Neural progenitor cell (in vitro differentiated cells): ENCODE measurements at regions not wholly inside any gene's neighbourhood (a gene's known extent, or its start where the extent isn't known, plus 50 kb on each side); places are given as distances from the start of the nearest gene placed in this dataset.

ENCODE experiments used
- DNase-seq: peaks from one replicate; pipeline ENCODE4 v3.0.0-alpha.2; 2016; ENCODE audit warnings: low spot score
- H2AFZ ChIP-seq: fragments of 200-600 bp; sonication (generic); replicated peaks from 2 replicates; pipeline ENCODE4 v1.6.1; 2016; ENCODE audit warnings: antibody characterized with exemption
- H3F3A ChIP-seq: fragments of 200-600 bp; sonication (generic); 2 replicates; pipeline ENCODE4 v1.6.1; 2016; ENCODE audit warnings: antibody characterized with exemption, low read depth
- H3K27ac ChIP-seq: fragments of 200-600 bp; sonication (generic); 2 replicates; pipeline ENCODE4 v1.5.1; 2016; ENCODE audit warnings: mild to moderate bottlenecking
- H3K27me3 ChIP-seq: fragments of 200-600 bp; sonication (generic); 2 replicates; pipeline ENCODE4 v1.6.1; 2016; ENCODE audit warnings: mild to moderate bottlenecking, moderate library complexity
- H3K36me3 ChIP-seq: fragments of 200-600 bp; sonication (generic); 2 replicates; pipeline ENCODE4 v1.5.1; 2016
- H3K4me1 ChIP-seq: fragments of 200-600 bp; sonication (generic); 2 replicates; pipeline ENCODE4 v1.6.1; 2016; ENCODE audit warnings: mixed run types
- H3K4me2 ChIP-seq: fragments of 200-600 bp; sonication (generic); 2 replicates; pipeline ENCODE4 v1.6.1; 2016
- H3K4me3 ChIP-seq: fragments of 200-600 bp; sonication (generic); 2 replicates; pipeline ENCODE4 v1.5.1; 2016
- H3K79me2 ChIP-seq: fragments of 200-600 bp; sonication (generic); 2 replicates; pipeline ENCODE4 v1.6.1; 2016; ENCODE audit warnings: low read depth
- H3K9ac ChIP-seq: fragments of 200-600 bp; sonication (generic); 2 replicates; pipeline ENCODE4 v1.6.1; 2016
- H3K9me3 ChIP-seq: fragments of 200-600 bp; sonication (generic); 2 replicates; pipeline ENCODE4 v1.5.1; 2016; ENCODE audit warnings: low read depth
- H4K20me1 ChIP-seq: fragments of 200-600 bp; sonication (generic); 2 replicates; pipeline ENCODE4 v1.6.1; 2016; ENCODE audit warnings: low read depth
- H3K27ac Mint-ChIP-seq: 3 replicates; pipeline ENCODE4 v1.8.0; 2021; ENCODE audit warnings: mixed read lengths
- H3K27me3 Mint-ChIP-seq: 2 replicates; pipeline ENCODE4 v1.8.0; 2022; ENCODE audit warnings: low read depth, mild to moderate bottlenecking, inconsistent platforms, moderate library complexity, mixed read lengths; ENCODE audit not compliant: insufficient read depth
- H3K36me3 Mint-ChIP-seq: 3 replicates; pipeline ENCODE4 v1.8.0; 2021; ENCODE audit warnings: mixed read lengths
- H3K4me1 Mint-ChIP-seq: 3 replicates; pipeline ENCODE4 v1.8.0; 2021; ENCODE audit warnings: mixed read lengths
- H3K4me3 Mint-ChIP-seq: 3 replicates; pipeline ENCODE4 v1.8.0; 2021; ENCODE audit warnings: mild to moderate bottlenecking, moderate library complexity, mixed read lengths
- H3K9me3 Mint-ChIP-seq: 3 replicates; pipeline ENCODE4 v1.8.0; 2020; ENCODE audit warnings: mixed read lengths
- CTCF ChIP-seq: fragments of 200-600 bp; sonication (generic); IDR thresholded peaks from 2 replicates; pipeline ENCODE4 v1.5.1; 2017; ENCODE audit warnings: antibody characterized with exemption, mild to moderate bottlenecking
- EZH2 ChIP-seq: fragments of 200-600 bp; sonication (generic); IDR thresholded peaks from 2 replicates; pipeline ENCODE4 v1.6.1; 2017; ENCODE audit warnings: antibody characterized with exemption, mild to moderate bottlenecking, moderate library complexity
- EZH2phosphoT487 ChIP-seq: fragments of 200-600 bp; sonication (generic); IDR thresholded peaks from 2 replicates; pipeline ENCODE4 v1.6.1; 2017; ENCODE audit warnings: antibody characterized with exemption

DNA sequence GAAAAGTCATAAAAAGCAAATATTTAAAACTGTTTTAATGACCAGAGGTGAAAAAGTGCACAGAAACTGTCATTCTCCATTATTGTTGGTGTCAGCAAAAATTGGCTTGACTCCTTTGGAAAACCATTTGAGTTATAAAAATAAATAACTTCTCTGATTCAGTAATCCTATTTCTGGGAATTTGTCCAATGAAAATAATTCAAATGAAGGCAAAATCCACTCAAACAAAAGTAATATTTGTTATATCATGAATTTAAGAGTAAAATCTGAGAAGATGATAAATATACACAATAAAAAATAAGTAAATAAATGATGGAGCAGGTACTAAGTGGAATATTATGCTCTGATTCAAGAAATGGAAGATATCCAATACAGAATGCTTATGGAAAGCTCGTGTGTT lies 326.6 kb upstream of the KLF6 start:
- Mint-ChIP-seq H3K9me3 (no peaks in the 10 kb centered on the region), H3K36me3 (no peaks in the 10 kb centered on the region), H3K4me1 (no peaks in the 10 kb centered on the region), H3K27me3 (no peaks in the 10 kb centered on the region), H3K27ac (no peak overlapping the region), H3K4me3 (no peak overlapping the region)
- Histone ChIP-seq H3K4me2 (no peak overlapping the region), H3K27ac (no peak overlapping the region), H3K4me1 (no peaks in the 10 kb centered on the region), H3K9me3 (no peaks in the 10 kb centered on the region), H3F3A (no peaks in the 10 kb centered on the region), H3K36me3 (no peaks in the 10 kb centered on the region), H3K27me3 (no peaks in the 10 kb centered on the region), H3K9ac (no peak overlapping the region), H2AFZ (no peak overlapping the region), H3K79me2 (no peaks in the 10 kb centered on the region), H3K4me3 (no peak overlapping the region), H4K20me1 (no peaks in the 10 kb centered on the region)
- no peak for TF ChIP-seq EZH2phosphoT487
- TF ChIP-seq CTCF: no peak
- TF ChIP-seq EZH2: no peak
- DNase-seq: no peak

- H4K20me1 ChIP-seq: no peaks in the 10 kb centered on the region
- H3K79me2 ChIP-seq: no peaks in the 10 kb centered on the region
- Mint-ChIP-seq H3K4me3 (no peak overlapping the region), H3K27ac (no peak overlapping the region), H3K27me3 (no peaks in the 10 kb centered on the region), H3K4me1 (no peaks in the 10 kb centered on the region), H3K9me3 (peaks cover 11% of the 10 kb centered on the region), H3K36me3 (no peaks in the 10 kb centered on the region)
- no peaks in the 10 kb centered on the region for H3K4me1 ChIP-seq
- no peak overlapping the region for H3K4me3 ChIP-seq
- no peak overlapping the region for H3K9ac ChIP-seq
- H3K9me3 ChIP-seq: peaks cover 3% of the 10 kb centered on the region
- TF ChIP-seq EZH2phosphoT487 (no peak), EZH2 (no peak)
- no peak for DNase-seq
- no peak overlapping the region for H2AFZ ChIP-seq
- H3K4me2 ChIP-seq: no peak overlapping the region
- no peaks in the 10 kb centered on the region for H3K36me3 ChIP-seq
- H3F3A ChIP-seq: no peaks in the 10 kb centered on the region
- H3K27ac ChIP-seq: no peak overlapping the region
- H3K27me3 ChIP-seq: no peaks in the 10 kb centered on the region
These were observed 324.5 kb upstream of the KLF6 start for GRCh38 chr10:4109469-4109868.

DNA sequence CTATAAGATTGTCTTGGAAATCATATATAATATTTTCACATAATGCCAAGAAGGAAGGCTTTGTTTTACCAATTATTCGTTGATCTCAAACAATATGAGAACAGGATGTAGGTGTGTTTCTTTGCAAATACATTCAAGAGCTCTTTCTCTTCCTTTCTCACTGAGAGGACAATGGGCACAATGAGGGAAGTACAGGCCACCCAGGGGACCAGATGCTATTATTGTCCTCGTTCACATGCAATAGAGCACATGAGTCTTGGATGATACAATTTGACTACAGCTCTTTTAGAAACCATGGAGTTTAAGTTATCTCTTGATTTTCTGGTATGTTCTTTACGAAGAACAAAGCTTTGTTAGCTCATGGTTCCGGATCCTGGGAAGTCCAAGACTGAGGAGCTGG lies 323.7 kb upstream of the KLF6 start:
- TF ChIP-seq EZH2 (no peak), EZH2phosphoT487 (no peak)
- Mint-ChIP-seq H3K36me3 (no peaks in the 10 kb centered on the region), H3K27me3 (no peaks in the 10 kb centered on the region), H3K27ac (no peak overlapping the region), H3K9me3 (peaks cover 15% of the 10 kb centered on the region), H3K4me3 (no peak overlapping the region), H3K4me1 (no peaks in the 10 kb centered on the region)
- Histone ChIP-seq H3K9me3 (peaks cover 3% of the 10 kb centered on the region), H3K27me3 (no peaks in the 10 kb centered on the region), H3K9ac (no peak overlapping the region), H3F3A (no peaks in the 10 kb centered on the region), H3K4me3 (no peak overlapping the region), H4K20me1 (no peaks in the 10 kb centered on the region), H2AFZ (no peak overlapping the region), H3K27ac (no peak overlapping the region), H3K79me2 (no peaks in the 10 kb centered on the region), H3K4me1 (no peaks in the 10 kb centered on the region), H3K36me3 (no peaks in the 10 kb centered on the region), H3K4me2 (no peak overlapping the region)
- no peak for DNase-seq

DNA sequence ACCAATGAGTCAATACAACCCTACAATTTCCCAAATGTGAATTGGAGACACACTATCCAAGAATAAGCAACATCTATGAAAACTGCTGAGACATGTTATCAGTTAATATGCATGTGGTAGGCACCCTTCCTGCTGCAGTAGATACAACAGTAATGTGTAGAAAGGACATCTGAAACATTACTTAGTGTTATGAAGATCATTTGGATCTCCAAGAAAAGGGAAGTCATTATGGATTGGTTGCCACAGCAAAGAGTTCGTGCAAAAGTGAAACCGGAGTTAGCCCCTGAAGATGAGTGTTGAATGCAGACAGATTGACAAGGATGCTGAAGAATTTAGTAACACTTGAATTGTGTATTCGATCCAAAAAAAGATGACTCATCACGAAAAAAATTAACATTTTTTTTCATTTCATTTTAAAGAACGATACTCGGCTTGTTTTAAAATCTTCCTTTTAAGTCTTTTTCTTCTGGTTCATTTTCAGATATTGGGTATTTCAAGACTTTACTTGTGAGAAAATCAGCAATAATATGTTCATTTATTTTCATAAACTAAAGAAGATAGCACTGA lies 322.4 kb upstream of the KLF6 start:
- no peaks in the 10 kb centered on the region for H3K36me3 Mint-ChIP-seq
- H3K4me3 Mint-ChIP-seq: no peak overlapping the region
- no peaks in the 10 kb centered on the region for H4K20me1 ChIP-seq
- H3K27me3 Mint-ChIP-seq: no peaks in the 10 kb centered on the region
- peaks cover 15% of the 10 kb centered on the region for H3K9me3 Mint-ChIP-seq
- no peak overlapping the region for H2AFZ ChIP-seq
- no peaks in the 10 kb centered on the region for H3K79me2 ChIP-seq
- H3K9me3 ChIP-seq: peaks cover 3% of the 10 kb centered on the region
- DNase-seq: no peak
- TF ChIP-seq CTCF (no peak), EZH2phosphoT487 (no peak), EZH2 (no peak)
- H3K4me2 ChIP-seq: no peak overlapping the region
- H3K27ac ChIP-seq: no peak overlapping the region
- no peak overlapping the region for H3K27ac Mint-ChIP-seq
- no peaks in the 10 kb centered on the region for H3F3A ChIP-seq
- no peaks in the 10 kb centered on the region for H3K4me1 ChIP-seq
- H3K27me3 ChIP-seq: no peaks in the 10 kb centered on the region
- no peaks in the 10 kb centered on the region for H3K4me1 Mint-ChIP-seq
- no peak overlapping the region for H3K9ac ChIP-seq
- H3K4me3 ChIP-seq: no peak overlapping the region
- H3K36me3 ChIP-seq: no peaks in the 10 kb centered on the region
